RWPE1 (cell line): ENCODE measurements at regions not wholly inside any gene's neighbourhood (a gene's known extent, or its start where the extent isn't known, plus 50 kb on each side); places are given as distances from the start of the nearest gene placed in this dataset.

Source experiments
- CTCF ChIA-PET: fragments of 350-600 bp; sonication (Branson Sonifier 250); formaldehyde crosslinking; extraction: SDS; loops from one replicate; lab custom pipeline; 2021; lab: Yijun Ruan, JAX
- POLR2A ChIA-PET: fragments of 400-600 bp; formaldehyde crosslinking; extraction: SDS; loops from one replicate; lab custom pipeline; 2020; ENCODE audit warnings: antibody characterized with exemption; ENCODE audit not compliant: low non-redundant PET; lab: Yijun Ruan, JAX
- DNase-seq: peaks from one replicate; pipeline ENCODE4 v3.0.0; 2012; ENCODE audit warnings: low spot score
- H3K27ac ChIP-seq: fragments of 450-650 bp; 2 replicates; pipeline ENCODE4 v1.5.1; 2017
- CTCF ChIP-seq: fragments of 450-650 bp; conservative IDR thresholded peaks from 2 replicates; pipeline ENCODE4 v1.5.1; 2017; ENCODE audit warnings: low read depth, mild to moderate bottlenecking

GRCh38 chr1:94602802-94603625, 61.5 kb upstream of the F3 start:
- CTCF ChIA-PET: no interaction called here
- H3K27ac ChIP-seq: no peak overlapping the region
- POLR2A ChIA-PET: no interaction called here
- no peak for DNase-seq
- TF ChIP-seq CTCF: no peak

- no peak for DNase-seq
- ChIA-PET CTCF (no interaction called here), POLR2A (no interaction called here)
- no peak overlapping the region for H3K27ac ChIP-seq
- TF ChIP-seq CTCF: no peak
Observed at GRCh38 chr1:94602316-94602715, 60.8 kb upstream of the F3 start.

- ChIA-PET CTCF (interaction anchor here (0.9 kb wide), 1 partner anchor 16 kb away, joined by 4 read pairs; no protein-coding TSS in a partner anchor), POLR2A (no interaction called here)
- no peak for DNase-seq
- no peak overlapping the region for H3K27ac ChIP-seq
- TF ChIP-seq CTCF: no peak
Observed at GRCh38 chr1:94600556-94600955, 59.0 kb upstream of the F3 start.

GRCh38 chr1:94599095-94599813, 57.7 kb upstream of the F3 start:
- peak; percentile 38 for DNase-seq
- no peak overlapping the region for H3K27ac ChIP-seq
- CTCF ChIA-PET: interaction anchor here (0.7 to 1.2 kb wide), 4 partner anchors 10 to 1329 kb away, joined by 3 to 4 read pairs (median 3); no protein-coding TSS in a partner anchor
- peak; percentile 39 for TF ChIP-seq CTCF
- POLR2A ChIA-PET: no interaction called here

GRCh38 chr1:94597701-94598100, 56.1 kb upstream of the F3 start:
- CTCF ChIA-PET: no interaction called here
- POLR2A ChIA-PET: no interaction called here
- no peak overlapping the region for H3K27ac ChIP-seq
- peak; percentile 31 for DNase-seq
- TF ChIP-seq CTCF: no peak

- CTCF ChIA-PET: interaction anchor here (0.6 kb wide), 1 partner anchor 53 kb away, joined by 3 read pairs; no protein-coding TSS in a partner anchor
- no peak overlapping the region for H3K27ac ChIP-seq
- POLR2A ChIA-PET: interaction anchor here (0.7 kb wide), 1 partner anchor 54 kb away, joined by 4 read pairs; no protein-coding TSS in a partner anchor
- DNase-seq: no peak
- TF ChIP-seq CTCF: no peak
Observed at GRCh38 chr1:94596260-94596659, 54.7 kb upstream of the F3 start.
